HG03280 (cell line): ENCODE measurements at regions not wholly inside any gene's neighbourhood (a gene's known extent, or its start where the extent isn't known, plus 50 kb on each side); places are given as distances from the start of the nearest gene placed in this dataset.
A peak's percentile ranks its signal among the peaks of the same experiment; 100 is the strongest.

Source experiments
- ATAC-seq: cut with Tn5 transposase; IDR thresholded peaks from one replicate; pipeline ENCODE4 v1.9.1; 2021; ENCODE audit warnings: mild to moderate bottlenecking, moderate library complexity; ENCODE audit not compliant: unreplicated experiment

- ATAC-seq = no peak
These were observed 52.8 kb upstream of the DHX15 start for GRCh38 chr4:24637173-24637572.

DNA sequence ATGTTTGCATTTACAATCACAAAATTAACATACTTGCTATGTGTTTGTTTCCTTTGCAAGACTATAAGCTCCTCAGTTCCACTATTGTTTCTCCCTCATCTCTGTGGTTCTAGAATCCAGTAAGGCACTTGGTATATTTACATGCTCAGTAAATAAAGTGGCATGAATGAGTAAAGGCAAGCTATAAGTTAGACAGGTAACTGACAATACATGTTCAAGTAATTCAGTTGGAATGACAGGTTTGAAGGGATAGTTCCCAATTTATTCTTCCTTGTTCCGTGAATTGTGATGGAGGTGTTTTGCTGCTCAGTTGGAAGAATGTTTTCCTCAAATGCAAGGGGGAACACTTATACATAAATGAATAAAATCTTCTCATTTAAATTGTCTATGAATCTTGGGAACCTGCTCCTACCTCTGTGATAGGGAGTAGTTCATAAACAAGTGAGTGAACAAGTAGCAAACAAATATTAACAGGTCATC lies 54.1 kb upstream of the DHX15 start:
- no peak for ATAC-seq

DNA sequence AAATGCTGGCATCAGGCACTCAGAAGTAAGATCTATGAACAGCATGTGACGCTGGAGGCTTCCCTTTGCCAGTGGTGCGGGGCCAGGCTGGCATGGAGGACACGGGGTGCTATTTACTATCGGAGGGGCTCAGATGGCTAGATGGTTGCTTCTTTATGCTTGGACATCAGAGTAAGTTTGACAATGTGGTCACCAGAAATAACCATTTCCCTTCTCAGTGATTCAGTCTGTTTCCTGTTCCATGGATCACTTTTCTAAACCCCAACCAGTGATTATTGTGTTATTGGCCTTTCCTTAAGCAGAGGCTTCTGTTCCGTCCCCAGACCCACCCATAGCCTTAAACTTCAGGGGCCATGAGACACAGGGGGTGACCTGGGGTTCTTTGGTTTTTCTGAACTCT lies 55.4 kb upstream of the DHX15 start:
- no peak for ATAC-seq

GRCh38 chr4:24640366-24640765 lies 56.0 kb upstream of the DHX15 start:
- no peak for ATAC-seq

GRCh38 chr4:24642981-24643547 lies 58.7 kb upstream of the DHX15 start:
- no peak for ATAC-seq

- ATAC-seq = no peak
These were observed 59.6 kb upstream of the DHX15 start for GRCh38 chr4:24643774-24644520.

DNA sequence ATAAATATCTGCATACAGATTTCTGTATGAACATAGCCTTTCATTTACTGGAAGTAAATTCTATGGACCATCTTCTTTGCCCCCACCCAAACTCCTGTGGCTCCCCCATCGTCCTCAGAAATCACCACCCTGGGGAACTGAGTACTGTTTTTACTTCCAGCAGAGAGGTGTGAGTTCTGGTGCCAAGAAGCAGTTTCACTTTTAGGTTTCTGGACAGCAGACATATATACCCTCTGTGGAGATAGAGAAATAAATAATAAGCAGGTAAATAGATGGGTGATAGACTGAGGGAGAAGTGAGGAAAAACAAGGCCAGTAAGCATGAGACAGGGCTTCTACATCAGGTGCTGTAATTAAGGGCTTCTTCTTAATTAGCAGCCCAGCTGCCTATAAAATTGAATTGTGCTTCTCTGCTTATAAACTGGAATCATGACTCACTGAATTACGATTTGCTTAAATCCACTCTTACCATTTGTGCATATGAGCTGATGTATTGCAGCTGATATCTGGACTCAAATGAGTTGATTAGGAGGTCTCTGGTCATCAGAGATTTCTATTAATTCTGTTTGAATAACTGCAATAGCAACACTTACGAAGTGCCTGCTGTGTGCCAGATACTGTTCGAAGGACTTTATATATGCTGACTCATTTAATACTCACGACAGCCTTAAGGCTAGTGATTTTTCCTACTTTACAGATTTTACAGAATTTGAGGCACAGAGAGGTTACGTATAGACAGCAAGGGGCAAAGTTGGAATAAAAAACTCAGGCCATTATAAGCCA lies 60.8 kb upstream of the DHX15 start:
- ATAC-seq = no peak

DNA sequence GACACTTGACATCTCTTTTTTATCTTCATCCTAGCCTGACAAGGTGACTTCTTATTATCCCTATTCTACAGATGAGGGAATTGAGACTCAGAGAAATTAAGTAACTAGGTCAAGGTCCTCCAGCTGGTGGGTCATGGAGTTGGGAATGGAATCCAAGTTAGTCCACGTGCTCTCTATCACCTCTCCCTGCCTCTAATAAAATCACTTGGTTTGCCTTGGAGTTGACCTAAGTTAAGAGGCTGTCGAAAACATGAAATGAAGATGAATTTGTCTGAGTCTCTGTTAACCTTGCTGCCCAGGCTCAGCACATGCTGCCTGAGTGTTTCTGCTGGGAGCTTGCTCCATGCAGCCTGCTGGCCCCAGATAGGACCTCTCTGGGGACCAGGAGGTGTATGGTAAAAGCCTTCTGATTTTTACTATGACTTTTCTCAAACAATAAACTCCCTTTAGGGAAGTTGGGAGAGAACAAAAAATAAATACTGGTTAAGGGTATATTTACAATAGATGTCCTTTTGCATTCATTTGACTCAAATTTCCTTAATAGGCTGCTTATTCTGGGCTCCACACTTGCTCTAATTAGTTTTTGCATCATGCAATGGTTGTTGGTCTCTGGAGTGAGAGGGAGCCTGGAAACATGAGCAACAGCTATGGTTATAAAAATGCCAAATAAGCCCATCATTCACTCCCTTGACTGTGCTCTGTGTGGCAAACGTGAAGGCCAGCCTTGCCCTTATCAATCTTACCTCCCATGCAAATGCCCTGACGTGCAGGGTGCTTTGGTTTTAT lies 61.6 kb upstream of the DHX15 start:
- ATAC-seq = no peak

DNA sequence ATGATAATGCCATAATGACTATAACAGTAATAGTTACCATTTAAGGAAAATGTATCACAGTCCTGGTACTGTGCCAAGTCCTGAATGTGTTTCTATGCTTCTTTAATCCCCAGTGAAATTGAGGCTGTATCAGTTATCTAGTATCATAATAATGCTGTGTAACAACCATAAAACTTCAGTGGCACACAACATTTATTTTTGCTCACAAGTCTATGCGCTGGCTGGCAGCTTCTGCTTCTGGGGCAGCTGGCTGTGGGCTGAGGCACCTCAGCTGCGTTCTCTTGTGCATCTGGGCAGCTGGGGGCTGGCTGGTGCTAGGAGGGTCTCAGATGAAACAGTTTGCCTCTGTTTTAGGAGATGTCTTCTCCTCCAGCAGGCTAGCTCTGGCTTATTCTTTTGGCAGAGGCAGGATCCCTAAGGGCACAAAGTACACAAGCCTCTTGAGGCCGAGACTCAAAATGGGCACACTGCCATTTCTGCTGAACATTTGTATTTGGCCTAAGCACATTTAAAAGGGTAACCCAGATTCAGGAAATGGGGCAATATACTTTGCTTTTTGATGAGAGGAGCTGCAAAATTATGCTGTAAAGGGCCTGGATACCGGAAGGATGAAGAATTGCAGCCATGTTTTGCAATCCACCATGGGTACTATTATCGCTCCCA lies 62.6 kb upstream of the DHX15 start:
- no peak for ATAC-seq

DNA sequence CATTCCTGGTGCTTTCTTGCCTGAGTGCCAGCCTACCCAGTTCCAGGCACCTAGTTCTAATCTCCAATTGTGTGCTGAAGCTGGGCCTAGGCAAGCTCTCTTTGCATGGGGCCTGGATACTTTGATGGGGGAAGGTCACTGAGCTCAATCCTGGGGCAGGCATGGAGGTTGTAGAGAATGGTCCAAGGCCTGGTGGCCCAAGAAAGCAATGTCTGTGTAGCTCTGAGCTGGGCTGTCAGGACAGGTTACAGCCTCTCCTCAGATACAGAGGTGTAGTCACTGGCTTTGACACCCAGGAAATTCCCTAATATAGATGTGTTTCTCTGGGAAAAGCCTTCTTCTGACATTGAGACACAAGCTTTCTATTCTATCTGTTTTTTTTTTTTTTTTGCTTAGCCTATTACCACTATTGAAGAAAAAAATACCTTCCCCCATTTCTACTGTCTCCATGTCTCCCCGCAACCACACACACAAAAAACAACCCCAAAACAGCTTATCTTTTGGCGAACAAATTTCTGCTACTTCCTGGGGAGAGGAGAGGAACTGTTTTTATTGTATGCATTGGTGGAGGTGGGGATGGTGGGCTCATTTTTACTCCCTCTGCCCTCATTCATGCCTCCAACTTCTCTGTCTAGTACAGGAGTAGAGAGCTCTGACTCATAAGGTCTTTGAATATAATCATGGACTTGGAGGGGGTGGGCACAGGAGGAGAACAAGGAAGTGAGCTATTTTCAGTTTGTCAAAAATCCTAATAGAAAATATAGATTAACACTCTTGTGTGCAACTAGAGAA lies 66.7 kb upstream of the DHX15 start:
- ATAC-seq = no peak

- no peak for ATAC-seq
These were observed 71.0 kb upstream of the DHX15 start for GRCh38 chr4:24655326-24655725.

DNA sequence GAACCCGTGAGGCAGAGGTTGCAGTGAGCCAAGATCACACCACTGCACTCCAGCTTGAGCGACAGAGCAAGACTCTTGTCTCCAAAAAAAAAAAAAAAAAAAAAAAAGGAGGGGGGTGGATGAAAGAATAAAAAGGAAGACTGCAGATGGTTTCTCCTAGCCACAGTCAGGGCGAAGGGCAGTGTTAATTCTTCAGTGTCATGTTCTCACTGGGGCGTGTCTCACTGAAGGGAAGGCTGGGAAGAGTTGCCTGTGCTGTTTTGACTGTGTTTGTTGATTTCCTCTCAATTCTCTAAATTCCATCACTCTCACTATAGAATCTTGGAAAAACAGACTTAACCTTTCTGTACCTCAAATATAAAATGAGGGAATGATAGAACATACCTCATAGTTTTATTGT lies 71.6 kb upstream of the DHX15 start:
- no peak for ATAC-seq

- no peak for ATAC-seq
These were observed 72.6 kb upstream of the DHX15 start for GRCh38 chr4:24656906-24657305.

- ATAC-seq = peak; percentile 76
These were observed 73.6 kb upstream of the DHX15 start for GRCh38 chr4:24657768-24658617.

GRCh38 chr4:24659241-24659961 lies 75.0 kb upstream of the DHX15 start:
- ATAC-seq = no peak

DNA sequence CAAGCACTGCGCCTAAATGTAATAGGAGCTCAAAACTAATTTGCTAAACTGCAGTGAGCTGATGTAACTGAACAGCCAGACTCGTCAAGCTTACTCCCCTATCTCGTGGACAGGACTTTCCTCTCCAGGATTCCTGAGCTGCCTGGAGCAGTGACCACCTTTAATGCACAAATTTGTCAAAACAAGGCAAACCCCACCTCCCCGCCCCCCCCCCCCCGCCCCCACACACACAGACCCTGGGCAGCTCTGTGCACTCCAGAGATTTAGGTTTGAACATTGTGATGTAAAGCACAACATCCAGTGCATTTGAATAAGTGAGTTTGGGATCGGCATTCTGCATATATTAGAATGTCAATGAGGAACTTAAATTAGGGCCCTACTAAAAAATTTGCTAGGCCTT lies 77.7 kb upstream of the DHX15 start:
- no peak for ATAC-seq

GRCh38 chr4:24662542-24662941 lies 78.2 kb upstream of the DHX15 start:
- no peak for ATAC-seq

GRCh38 chr4:24664956-24665355 lies 80.6 kb upstream of the DHX15 start:
- no peak for ATAC-seq
